WTC11 (cell line): ENCODE measurements at regions not wholly inside any gene's neighbourhood (a gene's known extent, or its start where the extent isn't known, plus 50 kb on each side); places are given as distances from the start of the nearest gene placed in this dataset.

Experiments
- ATAC-seq: fragments of 200-7000 bp; cut with Tn5 transposase; 2 replicates; pipeline ENCODE4 v1.10.0; 2021; ENCODE audit warnings: mild to moderate bottlenecking, moderate library complexity
- CTCF ChIA-PET: fragments of 300-600 bp; sonication (Branson Sonifier 250); formaldehyde crosslinking; loops from one replicate; lab custom pipeline; 2021; ENCODE audit warnings: antibody characterized with exemption; lab: Charles Lee
- POLR2A ChIA-PET: fragments of 350-600 bp; sonication (Branson Sonifier 250); formaldehyde crosslinking; loops from one replicate; lab custom pipeline; 2021; ENCODE audit warnings: antibody characterized with exemption; lab: Charles Lee
- DNase-seq: peaks from one replicate; pipeline ENCODE4 v3.0.0; 2021; ENCODE audit warnings: low spot score
- H3K27ac Mint-ChIP-seq: 2 replicates; pipeline ENCODE4 v1.8.0; 2021; ENCODE audit warnings: mixed read lengths
- H3K27me3 Mint-ChIP-seq: 2 replicates; pipeline ENCODE4 v1.8.0; 2021; ENCODE audit warnings: low read depth, mild to moderate bottlenecking, moderate library complexity, mixed read lengths
- H3K36me3 Mint-ChIP-seq: 2 replicates; pipeline ENCODE4 v1.8.0; 2021; ENCODE audit warnings: mixed read lengths
- H3K4me1 Mint-ChIP-seq: 2 replicates; pipeline ENCODE4 v1.8.0; 2022; ENCODE audit warnings: mixed read lengths
- H3K4me3 Mint-ChIP-seq: 2 replicates; pipeline ENCODE4 v1.8.0; 2021; ENCODE audit warnings: mild to moderate bottlenecking, moderate library complexity, mixed read lengths
- H3K9me3 Mint-ChIP-seq: 2 replicates; pipeline ENCODE4 v1.8.0; 2021; ENCODE audit warnings: mixed read lengths
- FOXP1 ChIP-seq: sonication (generic); formaldehyde crosslinking; IDR thresholded peaks from 2 replicates; pipeline ENCODE4 v1.8.0; 2022; ENCODE audit warnings: missing genetic modification reagents, mild to moderate bottlenecking, moderate library complexity, borderline replicate concordance
- JAZF1 ChIP-seq: fragments of 250-450 bp; sonication (Bioruptor Pico); IDR thresholded peaks from 2 replicates; pipeline ENCODE4 v1.9.0; 2021; ENCODE audit warnings: moderate library complexity, mild to moderate bottlenecking, inconsistent platforms
- KAT7 ChIP-seq: sonication (generic); formaldehyde crosslinking; IDR thresholded peaks from 2 replicates; pipeline ENCODE4 v1.8.1; 2023; ENCODE audit warnings: missing genetic modification reagents, mild to moderate bottlenecking, borderline replicate concordance
- NFE2L1 ChIP-seq: sonication (generic); formaldehyde crosslinking; IDR thresholded peaks from 2 replicates; pipeline ENCODE4 v1.8.1; 2023; ENCODE audit warnings: missing genetic modification reagents
- SMAD4 ChIP-seq: sonication (generic); formaldehyde crosslinking; IDR thresholded peaks from 2 replicates; pipeline ENCODE4 v1.8.0; 2022; ENCODE audit warnings: mild to moderate bottlenecking, missing genetic modification reagents
- STAT6 ChIP-seq: sonication (generic); formaldehyde crosslinking; conservative IDR thresholded peaks from 2 replicates; pipeline ENCODE4 v1.8.1; 2023; ENCODE audit warnings: mild to moderate bottlenecking, low read depth, missing genetic modification reagents, moderate library complexity
- TEAD1 ChIP-seq: sonication (generic); formaldehyde crosslinking; IDR thresholded peaks from 2 replicates; pipeline ENCODE4 v1.8.0; 2022; ENCODE audit warnings: mild to moderate bottlenecking, missing genetic modification reagents
- ZNF219 ChIP-seq: sonication (generic); formaldehyde crosslinking; IDR thresholded peaks from 2 replicates; pipeline ENCODE4 v1.8.0; 2023; ENCODE audit warnings: missing genetic modification reagents, mild to moderate bottlenecking, borderline replicate concordance
- ZNF416 ChIP-seq: fragments of 250-450 bp; sonication (Bioruptor Pico); IDR thresholded peaks from 2 replicates; pipeline ENCODE4 v1.9.0; 2021; ENCODE audit warnings: mild to moderate bottlenecking, inconsistent platforms
- ZNF532 ChIP-seq: fragments of 250-450 bp; sonication (Bioruptor Pico); IDR thresholded peaks from 2 replicates; pipeline ENCODE4 v1.9.0; 2021; ENCODE audit warnings: mild to moderate bottlenecking, borderline replicate concordance
- TF ChIP-seq, protein P1 (sequence below): sonication (generic); formaldehyde crosslinking; IDR thresholded peaks from 2 replicates; pipeline ENCODE4 v1.8.0; 2023; ENCODE audit warnings: mild to moderate bottlenecking, missing genetic modification reagents
- TF ChIP-seq, protein P2 (sequence below): sonication (generic); formaldehyde crosslinking; IDR thresholded peaks from 2 replicates; pipeline ENCODE4 v1.8.1; 2023; ENCODE audit warnings: mild to moderate bottlenecking, missing genetic modification reagents
- TF ChIP-seq, protein P3 (sequence below): fragments of 250-450 bp; sonication (Bioruptor Pico); IDR thresholded peaks from 2 replicates; pipeline ENCODE4 v1.9.0; 2021; ENCODE audit warnings: mild to moderate bottlenecking
- TF ChIP-seq, protein P4 (sequence below): sonication (generic); formaldehyde crosslinking; conservative IDR thresholded peaks from 2 replicates; pipeline ENCODE4 v1.8.1; 2022; ENCODE audit warnings: mild to moderate bottlenecking, missing genetic modification reagents
- TF ChIP-seq, protein P5 (sequence below): sonication (generic); formaldehyde crosslinking; IDR thresholded peaks from 2 replicates; pipeline ENCODE4 v1.8.1; 2022; ENCODE audit warnings: low read depth, missing genetic modification reagents, borderline replicate concordance
- TF ChIP-seq, protein P6 (sequence below): sonication (generic); formaldehyde crosslinking; IDR thresholded peaks from 2 replicates; pipeline ENCODE4 v1.8.1; 2022; ENCODE audit warnings: low read depth, mild to moderate bottlenecking, moderate library complexity, missing genetic modification reagents, borderline replicate concordance

- CTCF ChIA-PET = no interaction called here
- no peak overlapping the region for H3K4me3 Mint-ChIP-seq
- H3K9me3 Mint-ChIP-seq = no peaks in the 10 kb centered on the region
- no peaks in the 10 kb centered on the region for H3K27me3 Mint-ChIP-seq
- POLR2A ChIA-PET = no interaction called here
- H3K27ac Mint-ChIP-seq = no peak overlapping the region
- TF ChIP-seq, protein P1, sequence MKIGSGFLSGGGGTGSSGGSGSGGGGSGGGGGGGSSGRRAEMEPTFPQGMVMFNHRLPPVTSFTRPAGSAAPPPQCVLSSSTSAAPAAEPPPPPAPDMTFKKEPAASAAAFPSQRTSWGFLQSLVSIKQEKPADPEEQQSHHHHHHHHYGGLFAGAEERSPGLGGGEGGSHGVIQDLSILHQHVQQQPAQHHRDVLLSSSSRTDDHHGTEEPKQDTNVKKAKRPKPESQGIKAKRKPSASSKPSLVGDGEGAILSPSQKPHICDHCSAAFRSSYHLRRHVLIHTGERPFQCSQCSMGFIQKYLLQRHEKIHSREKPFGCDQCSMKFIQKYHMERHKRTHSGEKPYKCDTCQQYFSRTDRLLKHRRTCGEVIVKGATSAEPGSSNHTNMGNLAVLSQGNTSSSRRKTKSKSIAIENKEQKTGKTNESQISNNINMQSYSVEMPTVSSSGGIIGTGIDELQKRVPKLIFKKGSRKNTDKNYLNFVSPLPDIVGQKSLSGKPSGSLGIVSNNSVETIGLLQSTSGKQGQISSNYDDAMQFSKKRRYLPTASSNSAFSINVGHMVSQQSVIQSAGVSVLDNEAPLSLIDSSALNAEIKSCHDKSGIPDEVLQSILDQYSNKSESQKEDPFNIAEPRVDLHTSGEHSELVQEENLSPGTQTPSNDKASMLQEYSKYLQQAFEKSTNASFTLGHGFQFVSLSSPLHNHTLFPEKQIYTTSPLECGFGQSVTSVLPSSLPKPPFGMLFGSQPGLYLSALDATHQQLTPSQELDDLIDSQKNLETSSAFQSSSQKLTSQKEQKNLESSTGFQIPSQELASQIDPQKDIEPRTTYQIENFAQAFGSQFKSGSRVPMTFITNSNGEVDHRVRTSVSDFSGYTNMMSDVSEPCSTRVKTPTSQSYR (CRISPR knock-in tag) = no peak
- TF ChIP-seq TEAD1 (CRISPR knock-in tag) = no peak
- TF ChIP-seq, protein P2, sequence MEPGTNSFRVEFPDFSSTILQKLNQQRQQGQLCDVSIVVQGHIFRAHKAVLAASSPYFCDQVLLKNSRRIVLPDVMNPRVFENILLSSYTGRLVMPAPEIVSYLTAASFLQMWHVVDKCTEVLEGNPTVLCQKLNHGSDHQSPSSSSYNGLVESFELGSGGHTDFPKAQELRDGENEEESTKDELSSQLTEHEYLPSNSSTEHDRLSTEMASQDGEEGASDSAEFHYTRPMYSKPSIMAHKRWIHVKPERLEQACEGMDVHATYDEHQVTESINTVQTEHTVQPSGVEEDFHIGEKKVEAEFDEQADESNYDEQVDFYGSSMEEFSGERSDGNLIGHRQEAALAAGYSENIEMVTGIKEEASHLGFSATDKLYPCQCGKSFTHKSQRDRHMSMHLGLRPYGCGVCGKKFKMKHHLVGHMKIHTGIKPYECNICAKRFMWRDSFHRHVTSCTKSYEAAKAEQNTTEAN (CRISPR knock-in tag) = no peak
- no peaks in the 10 kb centered on the region for H3K4me1 Mint-ChIP-seq
- ATAC-seq (no peak), DNase-seq (no peak)
- no peaks in the 10 kb centered on the region for H3K36me3 Mint-ChIP-seq
Observed at GRCh38 chr12:74641694-74642093, 104.1 kb downstream of the ATXN7L3B start.

DNA sequence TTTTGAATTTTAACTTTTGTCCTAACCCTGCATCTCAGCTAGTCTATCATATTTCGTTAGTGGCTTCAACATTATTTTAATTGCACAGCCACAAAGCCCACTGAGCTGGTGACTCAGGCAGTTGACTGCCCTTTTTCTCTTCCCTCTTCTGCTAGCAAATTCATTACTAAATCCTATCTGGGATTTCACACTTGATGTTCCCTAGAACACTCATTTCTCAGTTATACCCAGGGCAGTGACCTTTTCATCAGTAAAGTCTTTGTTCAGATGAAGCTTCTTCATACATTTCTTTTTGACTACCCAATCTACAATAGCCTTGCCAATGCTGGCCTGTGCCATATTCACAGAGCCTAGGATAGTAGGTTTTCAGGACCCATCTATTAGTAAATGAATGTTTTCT, 107.0 kb downstream of the ATXN7L3B start:
- H3K9me3 Mint-ChIP-seq = no peaks in the 10 kb centered on the region
- no peak overlapping the region for H3K27ac Mint-ChIP-seq
- TF ChIP-seq, protein P3, sequence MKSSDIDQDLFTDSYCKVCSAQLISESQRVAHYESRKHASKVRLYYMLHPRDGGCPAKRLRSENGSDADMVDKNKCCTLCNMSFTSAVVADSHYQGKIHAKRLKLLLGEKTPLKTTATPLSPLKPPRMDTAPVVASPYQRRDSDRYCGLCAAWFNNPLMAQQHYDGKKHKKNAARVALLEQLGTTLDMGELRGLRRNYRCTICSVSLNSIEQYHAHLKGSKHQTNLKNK (CRISPR knock-in tag) = no peak
- TF ChIP-seq ZNF532 (no peak), ZNF219 (CRISPR knock-in tag) (no peak), TEAD1 (CRISPR knock-in tag) (no peak), KAT7 (CRISPR knock-in tag) (no peak), JAZF1 (CRISPR knock-in tag) (no peak), FOXP1 (CRISPR knock-in tag) (no peak), SMAD4 (CRISPR knock-in tag) (no peak), STAT6 (CRISPR knock-in tag) (no peak), NFE2L1 (CRISPR knock-in tag) (no peak), ZNF416 (CRISPR knock-in tag) (no peak)
- TF ChIP-seq, protein P4, sequence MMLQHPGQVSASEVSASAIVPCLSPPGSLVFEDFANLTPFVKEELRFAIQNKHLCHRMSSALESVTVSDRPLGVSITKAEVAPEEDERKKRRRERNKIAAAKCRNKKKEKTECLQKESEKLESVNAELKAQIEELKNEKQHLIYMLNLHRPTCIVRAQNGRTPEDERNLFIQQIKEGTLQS = no peak
- TF ChIP-seq, protein P5, sequence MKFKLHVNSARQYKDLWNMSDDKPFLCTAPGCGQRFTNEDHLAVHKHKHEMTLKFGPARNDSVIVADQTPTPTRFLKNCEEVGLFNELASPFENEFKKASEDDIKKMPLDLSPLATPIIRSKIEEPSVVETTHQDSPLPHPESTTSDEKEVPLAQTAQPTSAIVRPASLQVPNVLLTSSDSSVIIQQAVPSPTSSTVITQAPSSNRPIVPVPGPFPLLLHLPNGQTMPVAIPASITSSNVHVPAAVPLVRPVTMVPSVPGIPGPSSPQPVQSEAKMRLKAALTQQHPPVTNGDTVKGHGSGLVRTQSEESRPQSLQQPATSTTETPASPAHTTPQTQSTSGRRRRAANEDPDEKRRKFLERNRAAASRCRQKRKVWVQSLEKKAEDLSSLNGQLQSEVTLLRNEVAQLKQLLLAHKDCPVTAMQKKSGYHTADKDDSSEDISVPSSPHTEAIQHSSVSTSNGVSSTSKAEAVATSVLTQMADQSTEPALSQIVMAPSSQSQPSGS (CRISPR knock-in tag) = no peak
- TF ChIP-seq, protein P6, sequence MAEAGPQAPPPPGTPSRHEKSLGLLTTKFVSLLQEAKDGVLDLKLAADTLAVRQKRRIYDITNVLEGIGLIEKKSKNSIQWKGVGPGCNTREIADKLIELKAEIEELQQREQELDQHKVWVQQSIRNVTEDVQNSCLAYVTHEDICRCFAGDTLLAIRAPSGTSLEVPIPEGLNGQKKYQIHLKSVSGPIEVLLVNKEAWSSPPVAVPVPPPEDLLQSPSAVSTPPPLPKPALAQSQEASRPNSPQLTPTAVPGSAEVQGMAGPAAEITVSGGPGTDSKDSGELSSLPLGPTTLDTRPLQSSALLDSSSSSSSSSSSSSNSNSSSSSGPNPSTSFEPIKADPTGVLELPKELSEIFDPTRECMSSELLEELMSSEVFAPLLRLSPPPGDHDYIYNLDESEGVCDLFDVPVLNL (CRISPR knock-in tag) = no peak
- ChIA-PET CTCF (no interaction called here), POLR2A (interaction anchor here (0.6 kb wide), 1 partner anchor 623 kb away, joined by 3 read pairs; no protein-coding TSS in a partner anchor)
- no peaks in the 10 kb centered on the region for H3K36me3 Mint-ChIP-seq
- ATAC-seq (no peak), DNase-seq (no peak)
- no peaks in the 10 kb centered on the region for H3K27me3 Mint-ChIP-seq
- H3K4me3 Mint-ChIP-seq = no peak overlapping the region
- peaks cover 2% of the 10 kb centered on the region; the same call in 1 of the 2 replicates for H3K4me1 Mint-ChIP-seq
